Transverse colon (tissue), 4 donors: ENCODE measurements at regions not wholly inside any gene's neighbourhood (a gene's known extent, or its start where the extent isn't known, plus 50 kb on each side); places are given as distances from the start of the nearest gene placed in this dataset.

ENCODE experiments used
- EP300 ChIP-seq: sonication (generic); formaldehyde crosslinking; IDR thresholded peaks from one replicate; pipeline ENCODE4 v1.6.1; 2017; ENCODE audit warnings: antibody characterized with exemption, low read depth
- POLR2A ChIP-seq: fragments of 450-650 bp; IDR thresholded peaks from one replicate; pipeline ENCODE4 v1.6.1; 2016; ENCODE audit warnings: antibody characterized with exemption, mild to moderate bottlenecking, moderate library complexity
- POLR2AphosphoS5 ChIP-seq, 3 donors: sonication (generic); formaldehyde crosslinking; IDR thresholded peaks; one replicate each; pipeline ENCODE4 v1.6.1; 2016; ENCODE audit warnings: antibody characterized with exemption in 3 of 3
- TF ChIP-seq, protein P1 (sequence below), 5 experiments: fragments of 200-600 bp in 3 of 5; fragments of 450-650 bp in 2 of 5; sonication (generic) in 3 of 5; IDR thresholded peaks; 1 replicate in 2 of 5; 2 replicates in 3 of 5; pipeline ENCODE4 v1.5.1; 2016 to 2017; ENCODE audit warnings: antibody characterized with exemption in 5 of 5, inconsistent platforms in 3 of 5, mild to moderate bottlenecking in 2 of 5, moderate library complexity in 1 of 5

- TF ChIP-seq, protein P1, sequence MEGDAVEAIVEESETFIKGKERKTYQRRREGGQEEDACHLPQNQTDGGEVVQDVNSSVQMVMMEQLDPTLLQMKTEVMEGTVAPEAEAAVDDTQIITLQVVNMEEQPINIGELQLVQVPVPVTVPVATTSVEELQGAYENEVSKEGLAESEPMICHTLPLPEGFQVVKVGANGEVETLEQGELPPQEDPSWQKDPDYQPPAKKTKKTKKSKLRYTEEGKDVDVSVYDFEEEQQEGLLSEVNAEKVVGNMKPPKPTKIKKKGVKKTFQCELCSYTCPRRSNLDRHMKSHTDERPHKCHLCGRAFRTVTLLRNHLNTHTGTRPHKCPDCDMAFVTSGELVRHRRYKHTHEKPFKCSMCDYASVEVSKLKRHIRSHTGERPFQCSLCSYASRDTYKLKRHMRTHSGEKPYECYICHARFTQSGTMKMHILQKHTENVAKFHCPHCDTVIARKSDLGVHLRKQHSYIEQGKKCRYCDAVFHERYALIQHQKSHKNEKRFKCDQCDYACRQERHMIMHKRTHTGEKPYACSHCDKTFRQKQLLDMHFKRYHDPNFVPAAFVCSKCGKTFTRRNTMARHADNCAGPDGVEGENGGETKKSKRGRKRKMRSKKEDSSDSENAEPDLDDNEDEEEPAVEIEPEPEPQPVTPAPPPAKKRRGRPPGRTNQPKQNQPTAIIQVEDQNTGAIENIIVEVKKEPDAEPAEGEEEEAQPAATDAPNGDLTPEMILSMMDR (IDR thresholded peaks at IDR 0.05), result no peak
- no peak for TF ChIP-seq EP300
- no peak for TF ChIP-seq POLR2A
- no peak for TF ChIP-seq POLR2AphosphoS5 (IDR thresholded peaks at IDR 0.05)
Measured at GRCh38 chr9:99287641-99288040, 65.6 kb downstream of the SEC61B start.
